ENCODE measurements at regions not wholly inside any gene's neighbourhood (a gene's known extent, or its start where the extent isn't known, plus 50 kb on each side); places are given as distances from the start of the nearest gene placed in this dataset.

DNA sequence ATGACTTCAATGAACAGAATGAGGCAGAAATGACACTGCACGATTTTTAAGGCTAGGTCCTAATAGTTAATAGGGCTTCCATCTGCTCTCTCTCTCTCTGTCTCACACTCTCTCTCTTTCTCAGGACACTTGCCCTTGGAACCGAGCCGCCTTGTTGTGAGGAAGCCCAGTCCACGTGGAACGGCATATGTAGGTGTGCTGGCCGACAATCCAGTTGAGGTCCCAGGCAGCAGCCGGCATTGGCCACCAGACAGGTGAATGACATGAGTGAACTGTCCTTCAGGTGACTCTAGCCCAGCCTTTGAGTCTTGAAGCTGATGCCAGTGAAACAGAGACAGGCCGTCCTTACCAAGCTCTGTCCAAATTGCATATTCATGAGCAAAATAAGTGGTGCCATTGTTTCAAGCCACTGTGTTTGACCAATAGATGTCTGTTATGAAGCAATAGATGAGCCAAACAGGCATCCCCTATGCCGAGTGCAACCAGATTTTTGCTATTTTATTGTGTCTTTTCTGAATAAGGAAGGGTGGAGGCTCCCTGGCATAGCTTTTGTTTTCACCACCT lies 217.5 kb upstream of the LHX5 start:
- no peak overlapping the region for H3K27ac Mint-ChIP-seq (ENCODE audit: unreplicated experiment)
- H3K36me3 ChIP-seq (ENCODE audit: control insufficient read depth, insufficient read depth, low read length), result no peaks in the 10 kb centered on the region
- no peaks in the 10 kb centered on the region for H3K4me1 Mint-ChIP-seq (ENCODE audit: low read depth, unreplicated experiment)
- no peak for DNase-seq
- no TSS peak for BruUV-seq (replicated peaks)
- H3K36me3 Mint-ChIP-seq (ENCODE audit: insufficient read depth, unreplicated experiment), result no peaks in the 10 kb centered on the region
- no peak overlapping the region for H3K4me3 ChIP-seq (ENCODE audit: low read depth, low read length)
- TF ChIP-seq, protein P1, sequence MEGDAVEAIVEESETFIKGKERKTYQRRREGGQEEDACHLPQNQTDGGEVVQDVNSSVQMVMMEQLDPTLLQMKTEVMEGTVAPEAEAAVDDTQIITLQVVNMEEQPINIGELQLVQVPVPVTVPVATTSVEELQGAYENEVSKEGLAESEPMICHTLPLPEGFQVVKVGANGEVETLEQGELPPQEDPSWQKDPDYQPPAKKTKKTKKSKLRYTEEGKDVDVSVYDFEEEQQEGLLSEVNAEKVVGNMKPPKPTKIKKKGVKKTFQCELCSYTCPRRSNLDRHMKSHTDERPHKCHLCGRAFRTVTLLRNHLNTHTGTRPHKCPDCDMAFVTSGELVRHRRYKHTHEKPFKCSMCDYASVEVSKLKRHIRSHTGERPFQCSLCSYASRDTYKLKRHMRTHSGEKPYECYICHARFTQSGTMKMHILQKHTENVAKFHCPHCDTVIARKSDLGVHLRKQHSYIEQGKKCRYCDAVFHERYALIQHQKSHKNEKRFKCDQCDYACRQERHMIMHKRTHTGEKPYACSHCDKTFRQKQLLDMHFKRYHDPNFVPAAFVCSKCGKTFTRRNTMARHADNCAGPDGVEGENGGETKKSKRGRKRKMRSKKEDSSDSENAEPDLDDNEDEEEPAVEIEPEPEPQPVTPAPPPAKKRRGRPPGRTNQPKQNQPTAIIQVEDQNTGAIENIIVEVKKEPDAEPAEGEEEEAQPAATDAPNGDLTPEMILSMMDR (IDR thresholded peaks at IDR 0.05; ENCODE audit: insufficient read depth in 1 of 2, low read depth in 1 of 2, low read length in 1 of 2, severe bottlenecking in 1 of 2, unreplicated experiment in 1 of 2), result no peak
- no peaks in the 10 kb centered on the region for H3K9me3 Mint-ChIP-seq (ENCODE audit: unreplicated experiment)
- ChIA-PET POLR2A (no interaction called here), CTCF (no interaction called here)
- intact Hi-C loops (cut with micrococcal nuclease; ENCODE audit: unreplicated experiment), result no loop called here
- no peaks in the 10 kb centered on the region for H3K9me3 ChIP-seq
- peaks cover 11% of the 10 kb centered on the region for H3K27me3 Mint-ChIP-seq (ENCODE audit: insufficient read depth, unreplicated experiment)
- no peaks in the 10 kb centered on the region for H3K4me1 ChIP-seq
- no peak overlapping the region for H3K4me3 Mint-ChIP-seq (ENCODE audit: unreplicated experiment)
- H3K27me3 ChIP-seq (replicated peaks; ENCODE audit: control insufficient read depth, insufficient read depth, low read length), result no peaks in the 10 kb centered on the region

DNA sequence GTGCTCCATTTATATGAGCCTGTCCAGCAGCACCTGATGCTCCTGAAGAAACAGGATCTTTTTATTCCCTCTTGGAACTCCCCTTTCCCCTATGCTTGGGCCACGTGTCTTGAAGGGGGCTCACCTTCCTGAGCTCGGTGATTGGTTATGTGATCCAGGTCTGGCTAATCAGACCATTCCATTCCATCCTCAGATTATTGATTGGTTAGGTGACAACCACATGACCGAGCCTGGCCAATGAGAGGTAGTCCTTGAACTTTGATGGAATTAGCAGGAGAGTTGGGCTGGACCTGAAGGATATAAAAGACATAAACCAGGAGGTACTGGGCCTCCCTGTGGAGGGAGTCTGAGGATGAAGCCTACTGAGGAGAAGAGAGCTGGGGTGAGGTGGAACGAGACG lies 216.6 kb upstream of the LHX5 start:
- ChIA-PET POLR2A (no interaction called here), CTCF (interaction anchor here (0.5 kb wide), 1 partner anchor 537 kb away, joined by 3 read pairs; no protein-coding TSS in a partner anchor)
- TF ChIP-seq, protein P1 (IDR thresholded peaks at IDR 0.05; ENCODE audit: insufficient read depth in 1 of 2, low read depth in 1 of 2, low read length in 1 of 2, severe bottlenecking in 1 of 2, unreplicated experiment in 1 of 2), result no peak
- no TSS peak for BruUV-seq (replicated peaks)
- no peaks in the 10 kb centered on the region for H3K27me3 ChIP-seq (replicated peaks; ENCODE audit: control insufficient read depth, insufficient read depth, low read length)
- no peaks in the 10 kb centered on the region for H3K4me1 Mint-ChIP-seq (ENCODE audit: low read depth, unreplicated experiment)
- intact Hi-C loops (cut with micrococcal nuclease; ENCODE audit: unreplicated experiment), result no loop called here
- no peaks in the 10 kb centered on the region for H3K4me1 ChIP-seq
- no peaks in the 10 kb centered on the region for H3K9me3 ChIP-seq
- H3K36me3 ChIP-seq (ENCODE audit: control insufficient read depth, insufficient read depth, low read length), result no peaks in the 10 kb centered on the region
- H3K27ac Mint-ChIP-seq (ENCODE audit: unreplicated experiment), result no peak overlapping the region
- H3K27me3 Mint-ChIP-seq (ENCODE audit: insufficient read depth, unreplicated experiment), result peaks cover 11% of the 10 kb centered on the region
- H3K4me3 ChIP-seq (ENCODE audit: low read depth, low read length), result no peak overlapping the region
- H3K9me3 Mint-ChIP-seq (ENCODE audit: unreplicated experiment), result no peaks in the 10 kb centered on the region
- DNase-seq, result no peak
- no peak overlapping the region for H3K4me3 Mint-ChIP-seq (ENCODE audit: unreplicated experiment)
- no peaks in the 10 kb centered on the region for H3K36me3 Mint-ChIP-seq (ENCODE audit: insufficient read depth, unreplicated experiment)

DNA sequence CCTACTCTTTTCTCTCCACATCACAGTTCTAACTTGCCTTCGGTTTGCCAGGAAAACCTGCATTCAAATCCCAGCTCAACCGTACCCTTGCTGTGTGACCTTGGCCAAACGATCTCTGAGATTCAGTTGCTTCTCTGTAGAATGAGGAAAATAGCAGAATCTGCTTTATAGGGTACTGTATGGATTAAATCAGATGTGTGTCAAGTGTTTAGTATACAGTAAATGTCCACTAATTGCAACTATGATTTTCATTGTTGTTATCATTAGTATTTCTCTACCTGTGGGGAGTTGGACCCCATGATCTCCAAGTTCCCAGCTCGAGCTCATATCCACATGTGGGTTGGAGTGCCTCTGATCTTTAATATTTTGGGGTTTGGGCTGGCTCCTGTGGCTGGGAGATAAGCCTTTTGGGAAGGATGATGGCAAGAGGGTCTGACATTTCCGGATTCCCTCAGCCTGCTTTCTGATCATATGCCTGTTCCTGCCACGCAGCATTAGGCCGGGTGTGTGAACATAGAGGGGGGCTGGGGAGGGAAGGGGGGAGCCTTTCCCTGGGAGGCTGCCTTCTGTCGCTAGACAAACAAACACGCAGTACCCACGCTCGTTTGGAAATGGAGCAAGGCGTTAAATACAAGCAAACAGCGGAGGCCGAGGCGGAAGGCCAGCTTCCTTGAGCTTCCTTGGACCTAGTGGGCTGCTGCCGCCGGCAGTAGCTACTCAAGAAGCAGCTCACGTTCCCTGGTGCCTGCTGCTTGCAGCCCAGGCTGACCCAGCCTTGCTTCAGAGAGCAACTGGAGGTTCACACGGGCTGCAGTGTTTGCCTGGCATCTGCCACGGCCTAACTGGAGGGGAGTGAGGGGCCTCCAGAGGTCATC lies 213.5 kb upstream of the LHX5 start:
- no peaks in the 10 kb centered on the region for H3K36me3 Mint-ChIP-seq (ENCODE audit: insufficient read depth, unreplicated experiment)
- intact Hi-C loops (cut with micrococcal nuclease; ENCODE audit: unreplicated experiment), result no loop called here
- no peak overlapping the region for H3K4me3 Mint-ChIP-seq (ENCODE audit: unreplicated experiment)
- no peaks in the 10 kb centered on the region for H3K4me1 ChIP-seq
- no peak overlapping the region for H3K4me3 ChIP-seq (ENCODE audit: low read depth, low read length)
- H3K9me3 Mint-ChIP-seq (ENCODE audit: unreplicated experiment), result no peaks in the 10 kb centered on the region
- H3K27me3 ChIP-seq (replicated peaks; ENCODE audit: control insufficient read depth, insufficient read depth, low read length), result no peaks in the 10 kb centered on the region; the same call in 1 of the 2 replicates
- POLR2A ChIA-PET, result no interaction called here
- peaks cover under 1% of the 10 kb centered on the region for H3K27me3 Mint-ChIP-seq (ENCODE audit: insufficient read depth, unreplicated experiment)
- CTCF ChIA-PET, result no interaction called here
- H3K27ac Mint-ChIP-seq (ENCODE audit: unreplicated experiment), result no peak overlapping the region
- DNase-seq, result no peak
- H3K9me3 ChIP-seq, result no peaks in the 10 kb centered on the region
- TF ChIP-seq, protein P1 (IDR thresholded peaks at IDR 0.05; ENCODE audit: insufficient read depth in 1 of 2, low read depth in 1 of 2, low read length in 1 of 2, severe bottlenecking in 1 of 2, unreplicated experiment in 1 of 2), result no peak
- BruUV-seq (replicated peaks), result no TSS peak
- H3K4me1 Mint-ChIP-seq (ENCODE audit: low read depth, unreplicated experiment), result no peaks in the 10 kb centered on the region
- no peaks in the 10 kb centered on the region for H3K36me3 ChIP-seq (ENCODE audit: control insufficient read depth, insufficient read depth, low read length)

Measured in Caco-2 (cell line).